ENCODE measurements at regions not wholly inside any gene's neighbourhood (a gene's known extent, or its start where the extent isn't known, plus 50 kb on each side); places are given as distances from the start of the nearest gene placed in this dataset.

DNA sequence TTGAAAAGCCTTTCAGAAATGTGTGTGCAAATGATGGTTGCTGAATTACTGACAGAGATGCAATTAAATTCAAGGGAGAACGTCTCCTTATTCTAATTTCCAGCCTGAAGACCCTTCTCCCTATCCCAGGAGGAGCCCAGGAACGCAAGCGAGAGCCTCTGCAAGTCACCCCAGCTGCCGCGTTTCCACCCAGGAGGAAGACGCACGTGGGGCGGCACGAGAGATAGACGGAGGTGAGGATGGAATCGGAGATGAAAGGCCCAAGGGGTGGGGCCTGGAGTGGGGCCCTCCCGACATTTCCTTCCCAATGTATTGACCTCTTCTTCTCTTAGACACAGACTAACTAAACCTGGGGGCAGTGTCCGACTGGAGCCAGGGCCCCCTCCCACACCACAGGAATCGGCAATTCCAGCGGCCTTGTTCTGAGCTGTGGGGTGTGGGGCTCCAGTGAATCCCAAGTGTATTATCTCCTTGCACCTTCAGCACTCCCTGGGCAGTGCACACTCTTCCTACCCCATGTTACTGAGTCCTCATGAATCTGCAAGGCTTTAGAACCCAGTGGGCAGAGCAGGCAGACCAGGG is 322.5 kb downstream of the AJAP1 start:
- intact Hi-C loops (cut with DNase I): no loop called here
- Histone ChIP-seq H3K4me3 (no peak overlapping the region), H3K36me3 (no peaks in the 10 kb centered on the region), H3K4me1 (no peaks in the 10 kb centered on the region), H3K9me3 (no peaks in the 10 kb centered on the region), H3K27ac (no peak overlapping the region), H3K27me3 (no peaks in the 10 kb centered on the region)
- TF ChIP-seq, protein P1, sequence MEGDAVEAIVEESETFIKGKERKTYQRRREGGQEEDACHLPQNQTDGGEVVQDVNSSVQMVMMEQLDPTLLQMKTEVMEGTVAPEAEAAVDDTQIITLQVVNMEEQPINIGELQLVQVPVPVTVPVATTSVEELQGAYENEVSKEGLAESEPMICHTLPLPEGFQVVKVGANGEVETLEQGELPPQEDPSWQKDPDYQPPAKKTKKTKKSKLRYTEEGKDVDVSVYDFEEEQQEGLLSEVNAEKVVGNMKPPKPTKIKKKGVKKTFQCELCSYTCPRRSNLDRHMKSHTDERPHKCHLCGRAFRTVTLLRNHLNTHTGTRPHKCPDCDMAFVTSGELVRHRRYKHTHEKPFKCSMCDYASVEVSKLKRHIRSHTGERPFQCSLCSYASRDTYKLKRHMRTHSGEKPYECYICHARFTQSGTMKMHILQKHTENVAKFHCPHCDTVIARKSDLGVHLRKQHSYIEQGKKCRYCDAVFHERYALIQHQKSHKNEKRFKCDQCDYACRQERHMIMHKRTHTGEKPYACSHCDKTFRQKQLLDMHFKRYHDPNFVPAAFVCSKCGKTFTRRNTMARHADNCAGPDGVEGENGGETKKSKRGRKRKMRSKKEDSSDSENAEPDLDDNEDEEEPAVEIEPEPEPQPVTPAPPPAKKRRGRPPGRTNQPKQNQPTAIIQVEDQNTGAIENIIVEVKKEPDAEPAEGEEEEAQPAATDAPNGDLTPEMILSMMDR (IDR thresholded peaks at IDR 0.05): no peak
- no peak for DNase-seq (ENCODE audit: low spot score in 2 of 2)

DNA sequence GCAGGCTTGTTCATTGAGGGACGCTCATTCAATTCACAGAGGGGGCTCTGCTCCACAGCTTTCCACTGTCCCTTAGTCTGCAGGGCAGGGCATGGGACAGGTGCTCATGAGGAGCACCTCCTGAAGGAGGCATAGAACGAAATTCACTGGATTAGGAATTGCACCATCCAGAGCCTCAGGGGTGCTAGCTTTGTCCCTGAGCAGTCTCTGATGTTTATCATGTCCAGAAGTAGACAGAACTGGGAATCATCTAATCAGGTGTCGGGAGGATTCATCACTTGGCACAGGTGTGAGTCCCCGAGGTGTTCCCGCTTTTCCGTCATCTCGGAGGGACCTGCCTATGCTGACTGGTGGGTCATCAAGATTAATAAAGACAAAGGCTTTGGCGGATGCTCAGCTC is 321.4 kb downstream of the AJAP1 start:
- H3K27me3 ChIP-seq: no peaks in the 10 kb centered on the region
- no peaks in the 10 kb centered on the region for H3K4me1 ChIP-seq
- peak in 1 of 2 donors; percentile 5 for DNase-seq (ENCODE audit: low spot score in 2 of 2)
- no peak overlapping the region for H3K27ac ChIP-seq
- intact Hi-C loops (cut with DNase I): no loop called here
- H3K36me3 ChIP-seq: no peaks in the 10 kb centered on the region
- H3K4me3 ChIP-seq: no peak overlapping the region
- H3K9me3 ChIP-seq: no peaks in the 10 kb centered on the region
- TF ChIP-seq, protein P1 (IDR thresholded peaks at IDR 0.05): no peak

DNA sequence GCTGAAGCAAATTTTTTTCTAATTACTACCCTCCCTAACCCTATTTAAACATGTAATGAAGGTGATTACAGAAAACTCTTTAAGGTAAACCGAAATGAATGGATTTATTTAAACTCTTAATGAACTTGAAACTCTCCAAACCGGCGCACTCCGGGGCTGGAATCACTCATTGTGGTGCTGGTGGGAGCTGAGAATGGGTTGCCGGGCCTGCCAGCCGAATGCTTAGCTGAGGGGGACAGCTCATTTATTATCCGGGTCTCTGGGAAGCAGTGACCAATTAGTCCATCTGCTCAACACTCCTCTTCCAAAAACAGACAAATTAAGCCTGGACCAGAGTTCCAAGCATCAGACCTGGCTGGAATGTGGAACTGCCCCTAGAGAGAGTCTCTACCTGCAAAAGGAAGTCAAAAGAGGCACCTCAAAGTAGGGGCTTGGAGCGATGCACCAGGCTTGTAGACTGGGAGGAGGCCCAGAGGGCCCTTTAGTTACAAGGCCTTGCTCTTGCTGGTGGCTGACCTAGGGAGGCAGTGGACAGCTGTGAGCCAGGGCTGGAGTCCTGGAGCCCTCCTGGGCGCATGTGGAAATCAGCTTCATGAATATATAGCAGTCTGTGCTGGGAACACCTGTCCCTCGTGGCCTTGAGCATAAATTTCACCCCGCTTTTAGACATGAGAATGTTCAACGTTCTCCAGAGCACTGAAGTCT is 320.7 kb downstream of the AJAP1 start:
- Histone ChIP-seq H3K9me3 (no peaks in the 10 kb centered on the region), H3K4me3 (no peak overlapping the region), H3K27me3 (no peaks in the 10 kb centered on the region), H3K4me1 (no peaks in the 10 kb centered on the region), H3K36me3 (no peaks in the 10 kb centered on the region), H3K27ac (no peak overlapping the region)
- TF ChIP-seq, protein P1 (IDR thresholded peaks at IDR 0.05): no peak
- intact Hi-C loops (cut with DNase I): no loop called here
- DNase-seq (ENCODE audit: low spot score in 2 of 2): no peak

DNA sequence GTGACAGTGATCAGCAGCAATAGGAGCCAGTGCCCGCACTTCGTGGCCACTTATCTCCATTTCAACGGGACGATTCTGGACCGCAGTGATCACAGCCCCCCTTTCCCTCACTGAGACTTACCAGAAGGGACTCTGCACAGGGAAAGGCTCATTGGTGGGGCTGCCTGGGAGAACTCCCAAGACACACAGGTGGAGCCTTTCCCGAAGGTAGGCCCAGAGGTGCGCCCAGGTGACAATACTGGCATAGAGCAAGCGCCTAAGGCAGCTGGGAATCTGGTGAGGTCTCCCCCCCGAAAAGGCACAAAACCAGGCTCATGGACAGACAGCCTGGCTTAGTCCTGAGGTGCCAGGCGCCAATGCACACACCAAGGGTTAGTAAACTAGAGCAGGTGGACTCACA is 318.9 kb downstream of the AJAP1 start:
- intact Hi-C loops (cut with DNase I): no loop called here
- H3K9me3 ChIP-seq: no peaks in the 10 kb centered on the region
- no peak overlapping the region for H3K27ac ChIP-seq
- TF ChIP-seq, protein P1 (IDR thresholded peaks at IDR 0.05): no peak
- H3K27me3 ChIP-seq: no peaks in the 10 kb centered on the region
- no peaks in the 10 kb centered on the region for H3K36me3 ChIP-seq
- peak in 1 of 2 donors; percentile 55 for DNase-seq (ENCODE audit: low spot score in 2 of 2)
- H3K4me3 ChIP-seq: no peak overlapping the region
- no peaks in the 10 kb centered on the region for H3K4me1 ChIP-seq

DNA sequence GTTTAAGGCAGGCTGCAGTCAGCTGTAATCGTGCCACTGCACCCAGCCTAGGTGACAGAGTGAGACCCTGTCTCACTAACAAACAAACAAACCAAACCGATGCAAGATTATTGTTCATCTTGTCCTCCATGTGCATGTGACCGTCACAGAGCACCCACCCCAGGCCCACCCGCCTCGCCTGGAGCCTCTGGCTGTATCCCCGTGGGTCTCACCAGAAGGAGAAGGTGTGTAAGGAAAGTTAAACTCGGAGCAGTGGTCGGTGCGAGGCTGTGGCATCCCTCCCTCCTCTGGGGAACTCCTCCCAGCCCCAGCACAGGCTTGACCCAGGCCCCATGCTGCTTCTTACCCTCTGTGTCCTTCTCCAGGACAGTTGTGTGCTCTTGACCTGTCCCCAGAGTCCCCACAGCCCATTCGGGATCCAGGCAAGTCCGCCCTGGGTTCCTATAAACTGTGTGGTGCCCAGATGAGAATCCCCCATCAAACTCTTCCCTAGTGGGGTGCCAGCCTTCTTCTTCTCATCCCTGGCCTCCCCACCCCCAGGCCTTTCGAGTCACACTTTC is 318.4 kb downstream of the AJAP1 start:
- TF ChIP-seq, protein P1 (IDR thresholded peaks at IDR 0.05): no peak
- Histone ChIP-seq H3K4me3 (no peak overlapping the region), H3K36me3 (no peaks in the 10 kb centered on the region), H3K9me3 (no peaks in the 10 kb centered on the region), H3K27me3 (no peaks in the 10 kb centered on the region), H3K4me1 (no peaks in the 10 kb centered on the region), H3K27ac (no peak overlapping the region)
- peak in 1 of 2 donors; percentile 37 for DNase-seq (ENCODE audit: low spot score in 2 of 2)
- intact Hi-C loops (cut with DNase I): no loop called here
